Peyer's patch (tissue), 4 donors: ENCODE measurements at regions not wholly inside any gene's neighbourhood (a gene's known extent, or its start where the extent isn't known, plus 50 kb on each side); places are given as distances from the start of the nearest gene placed in this dataset.

Experiments
- DNase-seq, 3 donors: peaks; one replicate each; pipeline ENCODE4 v3.0.0-alpha.2; 2017 to 2019
- H3K27ac ChIP-seq, 4 donors: fragments of 200-600 bp; sonication (generic); one replicate each; pipeline ENCODE4 v1.5.1; 2016 to 2019
- H3K27me3 ChIP-seq, 2 donors: fragments of 200-600 bp; sonication (generic); one replicate each; pipeline ENCODE4 v1.5.1; 2019
- H3K36me3 ChIP-seq, 3 donors: fragments of 200-600 bp; sonication (generic); one replicate each; pipeline ENCODE4 v1.5.1; 2016 to 2019
- H3K4me1 ChIP-seq, 4 donors: fragments of 200-600 bp; sonication (generic); one replicate each; pipeline ENCODE4 v1.5.1; 2016 to 2019
- H3K4me3 ChIP-seq, 4 donors: fragments of 200-600 bp; sonication (generic); 1 replicate in 3 of 4; 2 replicates in 1 of 4; pipeline ENCODE4 v1.5.1; 2016 to 2019; ENCODE audit warnings: mild to moderate bottlenecking in 1 of 4
- H3K9me3 ChIP-seq, 4 donors: fragments of 200-600 bp; sonication (generic); one replicate each; pipeline ENCODE4 v1.5.1; 2016 to 2019; ENCODE audit warnings: mild to moderate bottlenecking in 1 of 4
- CTCF ChIP-seq, 6 experiments: fragments of 450-650 bp in 4 of 6; fragments of 200-600 bp in 2 of 6; sonication (generic) in 1 of 6; IDR thresholded peaks; one replicate each; pipeline ENCODE4 v1.5.1; 2017 to 2019; ENCODE audit warnings: antibody characterized with exemption in 6 of 6, mild to moderate bottlenecking in 3 of 6, moderate library complexity in 1 of 6
- POLR2A ChIP-seq, 2 donors: fragments of 450-650 bp; IDR thresholded peaks; one replicate each; pipeline ENCODE4 v1.5.1; 2017; ENCODE audit warnings: antibody characterized with exemption in 2 of 2, mild to moderate bottlenecking in 2 of 2, moderate library complexity in 2 of 2

GRCh38 chr22:23504516-23504915, 75.6 kb downstream of the IGLL1 start:
- DNase-seq: no peak
- Histone ChIP-seq H3K4me1 (no peaks in the 10 kb centered on the region), H3K9me3 (no peaks in the 10 kb centered on the region), H3K4me3 (no peak overlapping the region), H3K27me3 (no peaks in the 10 kb centered on the region), H3K36me3 (no peaks in the 10 kb centered on the region), H3K27ac (no peak overlapping the region)
- no peak for TF ChIP-seq CTCF (IDR thresholded peaks at IDR 0.05)
- TF ChIP-seq POLR2A (IDR thresholded peaks at IDR 0.05): no peak

GRCh38 chr22:23503736-23504440, 76.2 kb downstream of the IGLL1 start:
- Histone ChIP-seq H3K9me3 (no peaks in the 10 kb centered on the region), H3K4me3 (no peak overlapping the region), H3K27me3 (no peaks in the 10 kb centered on the region), H3K36me3 (no peaks in the 10 kb centered on the region), H3K4me1 (no peaks in the 10 kb centered on the region), H3K27ac (no peak overlapping the region)
- no peak for DNase-seq
- TF ChIP-seq POLR2A (IDR thresholded peaks at IDR 0.05) (no peak), CTCF (IDR thresholded peaks at IDR 0.05) (no peak)

GRCh38 chr22:23503142-23503541, 76.9 kb downstream of the IGLL1 start:
- no peaks in the 10 kb centered on the region for H3K36me3 ChIP-seq

DNA sequence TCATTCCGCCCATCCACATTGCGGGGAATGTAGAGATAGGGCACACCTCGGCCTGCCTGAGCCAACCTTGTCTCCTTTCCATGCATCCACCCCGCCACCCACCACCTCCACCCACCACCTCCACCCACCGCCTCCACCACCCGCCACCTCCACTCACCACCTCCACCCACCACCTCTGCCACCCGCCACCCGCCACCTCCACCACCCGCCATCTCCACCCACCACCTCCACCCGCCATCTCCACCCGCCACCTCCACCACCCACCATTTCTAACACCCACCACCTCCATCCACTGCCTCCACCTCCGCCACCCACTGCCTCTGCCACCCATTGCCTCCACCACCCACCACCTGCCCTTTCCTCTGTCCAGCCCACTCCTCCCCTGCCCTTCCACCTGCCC, 78.4 kb downstream of the IGLL1 start:
- DNase-seq: peak in 1 of 3 donors; percentile 19
- H3K4me3 ChIP-seq: no peak overlapping the region
- TF ChIP-seq CTCF (IDR thresholded peaks at IDR 0.05) (no peak), POLR2A (IDR thresholded peaks at IDR 0.05) (no peak)

More at GRCh38 chr22:23503142-23503541, 76.9 kb downstream of the IGLL1 start:
- TF ChIP-seq CTCF (IDR thresholded peaks at IDR 0.05): no peak
- TF ChIP-seq POLR2A (IDR thresholded peaks at IDR 0.05): no peak
- no peak for DNase-seq
- H3K27me3 ChIP-seq: no peaks in the 10 kb centered on the region
- no peaks in the 10 kb centered on the region for H3K4me1 ChIP-seq
- no peak overlapping the region for H3K4me3 ChIP-seq
- no peaks in the 10 kb centered on the region for H3K9me3 ChIP-seq
- no peak overlapping the region for H3K27ac ChIP-seq

GRCh38 chr22:23501261-23501619, 78.8 kb downstream of the IGLL1 start:
- Histone ChIP-seq H3K36me3 (no peaks in the 10 kb centered on the region), H3K4me3 (no peak overlapping the region), H3K27me3 (no peaks in the 10 kb centered on the region), H3K27ac (no peak overlapping the region), H3K4me1 (no peaks in the 10 kb centered on the region), H3K9me3 (no peaks in the 10 kb centered on the region)
- TF ChIP-seq CTCF (IDR thresholded peaks at IDR 0.05): no peak
- TF ChIP-seq POLR2A (IDR thresholded peaks at IDR 0.05): no peak
- peak in 1 of 3 donors; percentile 19 for DNase-seq

More for the DNA sequence above, 78.4 kb downstream of the IGLL1 start:
- H3K27me3 ChIP-seq: no peaks in the 10 kb centered on the region
- no peak overlapping the region for H3K27ac ChIP-seq
- no peaks in the 10 kb centered on the region for H3K9me3 ChIP-seq
- H3K36me3 ChIP-seq: no peaks in the 10 kb centered on the region
- no peaks in the 10 kb centered on the region for H3K4me1 ChIP-seq
